ENCODE measurements at regions not wholly inside any gene's neighbourhood (a gene's known extent, or its start where the extent isn't known, plus 50 kb on each side); places are given as distances from the start of the nearest gene placed in this dataset.

DNA sequence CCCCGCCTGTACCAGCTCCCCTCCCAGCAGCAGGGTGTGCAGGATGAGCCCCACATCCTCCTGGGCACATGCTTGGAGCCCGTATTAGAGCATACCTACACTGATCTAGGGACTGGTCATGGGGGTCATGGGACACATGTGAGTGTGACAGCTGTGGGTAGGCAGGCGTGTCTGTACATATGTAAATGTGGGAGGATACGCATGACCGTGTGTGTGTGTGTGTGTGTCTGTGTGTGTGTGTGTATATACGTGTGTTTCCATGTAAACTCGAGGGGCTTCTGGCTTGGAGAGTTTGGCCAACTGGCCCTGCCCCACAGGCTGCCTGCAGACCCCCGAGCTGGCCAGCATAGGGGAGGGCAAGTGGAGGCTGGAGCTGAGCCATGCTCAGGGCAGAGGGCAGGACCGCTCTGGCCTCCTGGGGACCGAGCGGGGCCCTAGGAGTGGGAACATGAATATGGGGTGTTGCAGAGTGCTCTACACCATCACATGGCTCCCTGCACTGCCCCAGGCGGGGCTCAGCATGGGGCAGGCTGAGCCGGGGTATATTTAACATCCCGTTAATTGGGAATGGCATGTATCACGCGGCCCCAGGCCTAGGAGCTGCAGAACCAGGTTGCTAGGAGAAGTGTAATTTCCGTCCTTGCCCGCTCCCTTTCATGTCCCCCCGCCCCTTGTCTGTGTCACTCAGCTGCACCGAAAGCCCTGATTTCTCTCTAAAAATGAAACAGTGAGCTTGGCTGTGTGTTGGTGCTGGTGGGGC, 152.7 kb upstream of the PCBD1 start:
- Histone ChIP-seq H3K36me3 (ENCODE audit: control insufficient read depth in 3 of 3, insufficient read depth in 3 of 3, low read length in 3 of 3) (no peaks in the 10 kb centered on the region), H3K9me3 (ENCODE audit: control insufficient read depth in 3 of 3, low read length in 3 of 3) (no peaks in the 10 kb centered on the region), H3K27me3 (ENCODE audit: control insufficient read depth in 3 of 3, insufficient read depth in 3 of 3, low read length in 3 of 3) (peaks cover 0 to 12% (median 11%) of the 10 kb centered on the region in 3 donors), H3K9ac (ENCODE audit: low read depth in 1 of 3, low read length in 3 of 3) (no peak overlapping the region), H3K4me3 (ENCODE audit: low read length in 3 of 3) (no peak overlapping the region), H3K4me1 (ENCODE audit: control insufficient read depth in 3 of 3, insufficient read depth in 3 of 3, low read length in 3 of 3) (no peaks in the 10 kb centered on the region), H3K27ac (ENCODE audit: low read depth, low read length) (no peak overlapping the region)

GRCh38 chr10:71042216-71042615, 153.9 kb upstream of the PCBD1 start:
- H3K36me3 ChIP-seq (ENCODE audit: control insufficient read depth in 3 of 3, insufficient read depth in 3 of 3, low read length in 3 of 3): no peaks in the 10 kb centered on the region
- no peaks in the 10 kb centered on the region for H3K9me3 ChIP-seq (ENCODE audit: control insufficient read depth in 3 of 3, low read length in 3 of 3)
- H3K4me1 ChIP-seq (ENCODE audit: control insufficient read depth in 3 of 3, insufficient read depth in 3 of 3, low read length in 3 of 3): no peaks in the 10 kb centered on the region
- H3K27me3 ChIP-seq (ENCODE audit: control insufficient read depth in 3 of 3, insufficient read depth in 3 of 3, low read length in 3 of 3): peaks cover 0 to 14% (median 11%) of the 10 kb centered on the region in 3 donors
- H3K27ac ChIP-seq (ENCODE audit: low read depth, low read length): no peak overlapping the region
- no peak overlapping the region for H3K4me3 ChIP-seq (ENCODE audit: low read length in 3 of 3)
- H3K9ac ChIP-seq (ENCODE audit: low read depth in 1 of 3, low read length in 3 of 3): no peak overlapping the region

- Histone ChIP-seq H3K9me3 (ENCODE audit: control insufficient read depth in 3 of 3, low read length in 3 of 3) (no peaks in the 10 kb centered on the region), H3K36me3 (ENCODE audit: control insufficient read depth in 3 of 3, insufficient read depth in 3 of 3, low read length in 3 of 3) (no peaks in the 10 kb centered on the region), H3K4me1 (ENCODE audit: control insufficient read depth in 3 of 3, insufficient read depth in 3 of 3, low read length in 3 of 3) (no peaks in the 10 kb centered on the region), H3K27me3 (ENCODE audit: control insufficient read depth in 3 of 3, insufficient read depth in 3 of 3, low read length in 3 of 3) (peaks cover 0 to 14% (median 11%) of the 10 kb centered on the region in 3 donors), H3K4me3 (ENCODE audit: low read length in 3 of 3) (no peak overlapping the region), H3K9ac (ENCODE audit: low read depth in 1 of 3, low read length in 3 of 3) (no peak overlapping the region), H3K27ac (ENCODE audit: low read depth, low read length) (no peak overlapping the region)
Measured at GRCh38 chr10:71042699-71043098, 154.3 kb upstream of the PCBD1 start.

GRCh38 chr10:71043858-71044257, 155.5 kb upstream of the PCBD1 start:
- Histone ChIP-seq H3K27ac (ENCODE audit: low read depth, low read length) (no peak overlapping the region), H3K36me3 (ENCODE audit: control insufficient read depth in 3 of 3, insufficient read depth in 3 of 3, low read length in 3 of 3) (no peaks in the 10 kb centered on the region), H3K4me1 (ENCODE audit: control insufficient read depth in 3 of 3, insufficient read depth in 3 of 3, low read length in 3 of 3) (no peaks in the 10 kb centered on the region), H3K9me3 (ENCODE audit: control insufficient read depth in 3 of 3, low read length in 3 of 3) (no peaks in the 10 kb centered on the region), H3K9ac (ENCODE audit: low read depth in 1 of 3, low read length in 3 of 3) (no peak overlapping the region), H3K4me3 (ENCODE audit: low read length in 3 of 3) (no peak overlapping the region), H3K27me3 (ENCODE audit: control insufficient read depth in 3 of 3, insufficient read depth in 3 of 3, low read length in 3 of 3) (peaks cover 0 to 14% (median 11%) of the 10 kb centered on the region in 3 donors)

DNA sequence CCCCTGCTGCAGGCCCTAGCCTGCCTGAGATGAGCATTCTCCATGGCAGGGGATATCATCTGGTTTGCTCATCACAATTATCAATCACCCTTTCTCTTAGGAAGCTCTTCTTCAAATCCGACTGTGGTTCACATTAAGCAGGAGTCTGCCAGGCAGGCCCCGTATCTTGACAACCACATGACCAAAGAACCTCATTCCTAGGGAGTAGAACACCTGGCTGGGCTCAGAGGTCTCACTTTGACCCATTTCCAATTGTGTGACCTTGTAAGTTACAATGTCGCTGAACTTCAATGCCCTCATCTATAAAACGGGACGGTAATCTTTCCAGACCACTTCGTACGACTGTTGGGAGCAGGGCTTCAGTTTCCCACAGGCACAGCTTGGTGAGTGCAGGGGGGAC, 156.4 kb upstream of the PCBD1 start:
- Histone ChIP-seq H3K9me3 (ENCODE audit: control insufficient read depth in 3 of 3, low read length in 3 of 3) (no peaks in the 10 kb centered on the region), H3K36me3 (ENCODE audit: control insufficient read depth in 3 of 3, insufficient read depth in 3 of 3, low read length in 3 of 3) (no peaks in the 10 kb centered on the region), H3K27me3 (ENCODE audit: control insufficient read depth in 3 of 3, insufficient read depth in 3 of 3, low read length in 3 of 3) (peaks cover 0 to 14% (median 11%) of the 10 kb centered on the region in 3 donors), H3K9ac (ENCODE audit: low read depth in 1 of 3, low read length in 3 of 3) (no peak overlapping the region), H3K4me3 (ENCODE audit: low read length in 3 of 3) (no peak overlapping the region), H3K27ac (ENCODE audit: low read depth, low read length) (no peak overlapping the region), H3K4me1 (ENCODE audit: control insufficient read depth in 3 of 3, insufficient read depth in 3 of 3, low read length in 3 of 3) (no peaks in the 10 kb centered on the region)

GRCh38 chr10:71045204-71045809, 156.9 kb upstream of the PCBD1 start:
- Histone ChIP-seq H3K27me3 (ENCODE audit: control insufficient read depth in 3 of 3, insufficient read depth in 3 of 3, low read length in 3 of 3) (peaks cover 0 to 12% (median 9%) of the 10 kb centered on the region in 3 donors), H3K9me3 (ENCODE audit: control insufficient read depth in 3 of 3, low read length in 3 of 3) (no peaks in the 10 kb centered on the region), H3K4me1 (ENCODE audit: control insufficient read depth in 3 of 3, insufficient read depth in 3 of 3, low read length in 3 of 3) (no peaks in the 10 kb centered on the region), H3K4me3 (ENCODE audit: low read length in 3 of 3) (no peak overlapping the region), H3K36me3 (ENCODE audit: control insufficient read depth in 3 of 3, insufficient read depth in 3 of 3, low read length in 3 of 3) (no peaks in the 10 kb centered on the region), H3K9ac (ENCODE audit: low read depth in 1 of 3, low read length in 3 of 3) (no peak overlapping the region), H3K27ac (ENCODE audit: low read depth, low read length) (no peak overlapping the region)

DNA sequence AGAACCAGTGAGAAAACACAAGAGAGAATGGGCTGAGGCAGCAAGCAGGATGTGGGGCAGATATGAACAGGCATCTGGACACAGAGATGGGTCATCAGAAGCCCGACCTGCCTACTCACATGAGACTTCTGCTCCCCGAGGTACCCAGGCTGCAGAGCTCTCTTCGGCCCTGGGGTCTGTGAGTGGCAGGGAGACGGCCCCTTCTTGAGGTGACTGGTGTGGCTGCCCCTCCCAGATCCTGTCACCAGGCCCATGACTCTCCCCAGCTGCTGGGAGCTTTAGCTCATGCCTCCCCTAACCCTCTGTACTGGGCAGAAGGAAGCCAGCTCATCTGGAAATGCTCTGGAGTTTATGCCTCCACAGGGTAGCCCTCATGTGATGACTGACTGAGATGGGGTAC, 157.6 kb upstream of the PCBD1 start:
- H3K27me3 ChIP-seq (ENCODE audit: control insufficient read depth in 3 of 3, insufficient read depth in 3 of 3, low read length in 3 of 3): peaks cover 0 to 16% (median 6%) of the 10 kb centered on the region in 3 donors
- no peak overlapping the region for H3K9ac ChIP-seq (ENCODE audit: low read depth in 1 of 3, low read length in 3 of 3)
- no peaks in the 10 kb centered on the region for H3K4me1 ChIP-seq (ENCODE audit: control insufficient read depth in 3 of 3, insufficient read depth in 3 of 3, low read length in 3 of 3)
- H3K36me3 ChIP-seq (ENCODE audit: control insufficient read depth in 3 of 3, insufficient read depth in 3 of 3, low read length in 3 of 3): no peaks in the 10 kb centered on the region
- no peak overlapping the region for H3K27ac ChIP-seq (ENCODE audit: low read depth, low read length)
- H3K4me3 ChIP-seq (ENCODE audit: low read length in 3 of 3): no peak overlapping the region
- H3K9me3 ChIP-seq (ENCODE audit: control insufficient read depth in 3 of 3, low read length in 3 of 3): no peaks in the 10 kb centered on the region

DNA sequence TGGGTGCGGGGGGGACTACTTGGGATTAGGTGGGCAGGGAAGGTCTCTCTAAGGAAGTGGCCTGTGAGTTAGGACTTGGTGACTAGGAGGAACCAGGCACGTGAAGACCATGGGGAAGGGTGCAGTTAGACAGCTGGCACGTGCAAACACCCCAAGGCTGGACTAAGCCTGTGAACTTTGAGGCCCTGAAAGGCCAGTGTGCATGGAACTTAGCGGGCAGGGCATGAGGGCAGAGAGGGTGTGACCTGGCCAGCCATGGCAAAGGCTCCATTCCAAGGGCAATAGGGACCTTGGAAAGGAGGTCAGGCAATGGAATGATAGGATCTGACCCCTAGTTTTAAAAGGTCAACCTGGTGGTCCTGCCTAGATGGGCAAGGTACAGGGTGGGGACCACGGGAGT, 158.4 kb upstream of the PCBD1 start:
- H3K36me3 ChIP-seq (ENCODE audit: control insufficient read depth in 3 of 3, insufficient read depth in 3 of 3, low read length in 3 of 3): no peaks in the 10 kb centered on the region
- H3K27ac ChIP-seq (ENCODE audit: low read depth, low read length): no peak overlapping the region
- H3K9me3 ChIP-seq (ENCODE audit: control insufficient read depth in 3 of 3, low read length in 3 of 3): no peaks in the 10 kb centered on the region
- H3K4me1 ChIP-seq (ENCODE audit: control insufficient read depth in 3 of 3, insufficient read depth in 3 of 3, low read length in 3 of 3): no peaks in the 10 kb centered on the region
- H3K4me3 ChIP-seq (ENCODE audit: low read length in 3 of 3): no peak overlapping the region
- H3K27me3 ChIP-seq (ENCODE audit: control insufficient read depth in 3 of 3, insufficient read depth in 3 of 3, low read length in 3 of 3): peaks cover 0 to 16% (median 4%) of the 10 kb centered on the region in 3 donors
- no peak overlapping the region for H3K9ac ChIP-seq (ENCODE audit: low read depth in 1 of 3, low read length in 3 of 3)

- H3K4me3 ChIP-seq (ENCODE audit: low read length in 3 of 3): no peak overlapping the region
- no peak overlapping the region for H3K9ac ChIP-seq (ENCODE audit: low read depth in 1 of 3, low read length in 3 of 3)
- no peak overlapping the region for H3K27ac ChIP-seq (ENCODE audit: low read depth, low read length)
- no peaks in the 10 kb centered on the region for H3K36me3 ChIP-seq (ENCODE audit: control insufficient read depth in 3 of 3, insufficient read depth in 3 of 3, low read length in 3 of 3)
- no peaks in the 10 kb centered on the region for H3K4me1 ChIP-seq (ENCODE audit: control insufficient read depth in 3 of 3, insufficient read depth in 3 of 3, low read length in 3 of 3)
- no peaks in the 10 kb centered on the region for H3K9me3 ChIP-seq (ENCODE audit: control insufficient read depth in 3 of 3, low read length in 3 of 3)
- peaks cover 0 to 10% (median 4%) of the 10 kb centered on the region in 3 donors for H3K27me3 ChIP-seq (ENCODE audit: control insufficient read depth in 3 of 3, insufficient read depth in 3 of 3, low read length in 3 of 3)
Measured at GRCh38 chr10:71048971-71049615, 160.7 kb upstream of the PCBD1 start.

GRCh38 chr10:71049994-71050393, 161.6 kb upstream of the PCBD1 start:
- no peaks in the 10 kb centered on the region for H3K9me3 ChIP-seq (ENCODE audit: control insufficient read depth in 3 of 3, low read length in 3 of 3)
- H3K27me3 ChIP-seq (ENCODE audit: control insufficient read depth in 3 of 3, insufficient read depth in 3 of 3, low read length in 3 of 3): peaks cover 0 to 10% (median 4%) of the 10 kb centered on the region in 3 donors
- no peak overlapping the region for H3K27ac ChIP-seq (ENCODE audit: low read depth, low read length)
- H3K4me1 ChIP-seq (ENCODE audit: control insufficient read depth in 3 of 3, insufficient read depth in 3 of 3, low read length in 3 of 3): no peaks in the 10 kb centered on the region
- H3K4me3 ChIP-seq (ENCODE audit: low read length in 3 of 3): no peak overlapping the region
- no peak overlapping the region for H3K9ac ChIP-seq (ENCODE audit: low read depth in 1 of 3, low read length in 3 of 3)
- H3K36me3 ChIP-seq (ENCODE audit: control insufficient read depth in 3 of 3, insufficient read depth in 3 of 3, low read length in 3 of 3): no peaks in the 10 kb centered on the region
